H1 (cell line): ENCODE measurements at regions not wholly inside any gene's neighbourhood (a gene's known extent, or its start where the extent isn't known, plus 50 kb on each side); places are given as distances from the start of the nearest gene placed in this dataset.

Experiments used
- CTCF ChIA-PET: fragments of 300-600 bp; sonication (Branson Sonifier 250); formaldehyde crosslinking; loops from one replicate; lab custom pipeline; 2021; ENCODE audit not compliant: partially characterized antibody; lab: Charles Lee
- POLR2A ChIA-PET: fragments of 300-600 bp; sonication (Branson Sonifier 250); formaldehyde crosslinking; loops from one replicate; lab custom pipeline; 2021; ENCODE audit warnings: inconsistent platforms; ENCODE audit not compliant: partially characterized antibody; lab: Charles Lee
- DNase-seq, 2 experiments: peaks; one replicate each; pipeline versions ENCODE4 v3.0.0 to v3.0.0-alpha.2; 2010 to 2022; ENCODE audit warnings: low spot score in 2 of 2, low read depth in 1 of 2, mixed read lengths in 1 of 2
- FAIRE-seq: peaks from 2 replicates; lab custom pipeline; 2011; peaks lifted over from hg19 to GRCh38; lab: Jason Lieb, UNC
- H2AFZ ChIP-seq: 2 replicates; pipeline ENCODE4 v1.8.1; 2012; ENCODE audit warnings: low read length, inconsistent platforms
- H2AK5ac ChIP-seq: 2 replicates; pipeline ENCODE4 v1.6.1; 2013; ENCODE audit warnings: low read depth, low read length
- H2BK120ac ChIP-seq: replicated peaks from 2 replicates; pipeline ENCODE3; 2013; ENCODE audit warnings: low read depth, low read length, inconsistent platforms
- H2BK12ac ChIP-seq: 2 replicates; pipeline ENCODE4 v1.6.1; 2013; ENCODE audit warnings: low read depth, low read length
- H2BK15ac ChIP-seq: 2 replicates; pipeline ENCODE4 v1.6.1; 2013; ENCODE audit warnings: low read length
- H2BK20ac ChIP-seq: 2 replicates; pipeline ENCODE4 v1.6.1; 2013; ENCODE audit warnings: low read length
- H2BK5ac ChIP-seq: 2 replicates; pipeline ENCODE4 v1.6.1; 2013; ENCODE audit warnings: low read depth, low read length
- H3K14ac ChIP-seq: 2 replicates; pipeline ENCODE4 v1.6.1; 2013; ENCODE audit warnings: inconsistent platforms; ENCODE audit not compliant: insufficient read length
- H3K18ac ChIP-seq: 2 replicates; pipeline ENCODE4 v1.6.1; 2013; ENCODE audit warnings: low read length; ENCODE audit errors: extremely low read depth
- H3K23ac ChIP-seq: 2 replicates; pipeline ENCODE4 v1.6.1; 2013; ENCODE audit warnings: inconsistent platforms; ENCODE audit not compliant: insufficient read length
- H3K23me2 ChIP-seq: 2 replicates; pipeline ENCODE4 v1.6.1; 2013; ENCODE audit warnings: low read depth, low read length
- H3K27ac ChIP-seq: 2 replicates; pipeline ENCODE4 v1.6.1; 2011; ENCODE audit warnings: low read depth, low read length, inconsistent platforms
- H3K27me3 ChIP-seq, 4 experiments: replicated peaks in 1 of 4; 1 replicate in 1 of 4; 2 replicates in 3 of 4; pipeline versions ENCODE4 v1.6.1 to v1.8.1; 2011 to 2013; ENCODE audit warnings: low read length in 3 of 4, mild to moderate bottlenecking in 3 of 4, inconsistent platforms in 2 of 4, mixed read lengths in 2 of 4, moderate library complexity in 1 of 4; ENCODE audit not compliant: control insufficient read depth in 3 of 4, insufficient read depth in 3 of 4; ENCODE audit errors: extremely low read depth in 1 of 4
- H3K36me3 ChIP-seq, 4 experiments: 2 replicates each; pipeline versions ENCODE4 v1.6.1 to v1.8.1; 2011 to 2013; ENCODE audit warnings: mild to moderate bottlenecking in 4 of 4, low read length in 3 of 4, moderate library complexity in 2 of 4, control low read depth in 1 of 4, inconsistent platforms in 1 of 4; ENCODE audit not compliant: insufficient read depth in 4 of 4, control insufficient read depth in 2 of 4
- H3K4ac ChIP-seq: replicated peaks from 2 replicates; pipeline ENCODE3; 2013; ENCODE audit warnings: low read length, low read depth, mixed read lengths, inconsistent platforms; ENCODE audit not compliant: insufficient read length
- H3K4me1 ChIP-seq, 4 experiments: replicated peaks in 1 of 4; 1 replicate in 1 of 4; 2 replicates in 3 of 4; pipeline versions ENCODE4 v1.6.1 to v1.8.1; 2011 to 2013; ENCODE audit warnings: low read length in 3 of 4, inconsistent platforms in 2 of 4, mixed read lengths in 1 of 4; ENCODE audit not compliant: insufficient read depth in 4 of 4, control insufficient read depth in 3 of 4
- H3K4me2 ChIP-seq, 2 experiments: 2 replicates each; pipeline versions ENCODE4 v1.6.1 to v1.8.1; 2011 to 2013; ENCODE audit warnings: low read depth in 2 of 2, low read length in 2 of 2, control low read depth in 1 of 2, inconsistent platforms in 1 of 2, mild to moderate bottlenecking in 1 of 2; ENCODE audit not compliant: insufficient read depth in 1 of 2
- H3K4me3 ChIP-seq, 4 experiments: fragments of 200-600, 300-600 bp in 1 of 4; sonication (generic), shearing (Covaris generic), sonication (Bioruptor Twin) in 1 of 4; 2 replicates each; pipeline versions ENCODE4 v1.5.1 to v1.8.1; 2011 to 2016; ENCODE audit warnings: low read length in 4 of 4, low read depth in 3 of 4, control low read depth in 2 of 4, inconsistent platforms in 2 of 4, mild to moderate bottlenecking in 2 of 4, mixed read lengths in 1 of 4, moderate library complexity in 1 of 4; ENCODE audit not compliant: insufficient read depth in 2 of 4; ENCODE audit errors: extremely low read depth in 1 of 4
- H3K56ac ChIP-seq: replicated peaks from 2 replicates; pipeline ENCODE3; 2013; ENCODE audit warnings: low read depth, mild to moderate bottlenecking, mixed read lengths, low read length, inconsistent platforms; ENCODE audit not compliant: insufficient read length
- H3K79me1 ChIP-seq: 2 replicates; pipeline ENCODE4 v1.6.1; 2013; ENCODE audit warnings: low read depth, low read length, control low read depth
- H3K79me2 ChIP-seq, 2 experiments: 2 replicates each; pipeline versions ENCODE4 v1.6.1 to v1.8.1; 2012 to 2013; ENCODE audit warnings: low read length in 2 of 2, mild to moderate bottlenecking in 2 of 2, inconsistent platforms in 1 of 2; ENCODE audit not compliant: insufficient read depth in 2 of 2, control insufficient read depth in 1 of 2
- H3K9ac ChIP-seq, 4 experiments: replicated peaks in 1 of 4; 1 replicate in 1 of 4; 2 replicates in 3 of 4; pipeline versions ENCODE4 v1.6.1 to v1.8.1; 2011 to 2013; ENCODE audit warnings: low read depth in 3 of 4, low read length in 3 of 4, control low read depth in 2 of 4, mild to moderate bottlenecking in 2 of 4, moderate library complexity in 2 of 4, inconsistent platforms in 1 of 4; ENCODE audit errors: extremely low read depth in 1 of 4
- H3K9me3 ChIP-seq, 2 experiments: 2 replicates each; pipeline versions ENCODE4 v1.6.1 to v1.8.1; 2012 to 2013; ENCODE audit warnings: mild to moderate bottlenecking in 2 of 2, moderate library complexity in 2 of 2, control low read depth in 1 of 2, inconsistent platforms in 1 of 2, low read depth in 1 of 2, low read length in 1 of 2, mixed read lengths in 1 of 2; ENCODE audit not compliant: insufficient read depth in 2 of 2
- H4K20me1 ChIP-seq, 2 experiments: replicated peaks in 1 of 2; 2 replicates each; pipeline versions ENCODE3 to v1.8.1; 2011 to 2013; ENCODE audit warnings: inconsistent platforms in 2 of 2, low read length in 2 of 2, mild to moderate bottlenecking in 1 of 2; ENCODE audit not compliant: insufficient read depth in 2 of 2, control insufficient read depth in 1 of 2
- H4K5ac ChIP-seq: 2 replicates; pipeline ENCODE4 v1.6.1; 2013; ENCODE audit warnings: low read length, low read depth, mixed read lengths, inconsistent platforms; ENCODE audit not compliant: insufficient read length
- H4K8ac ChIP-seq: 2 replicates; pipeline ENCODE4 v1.8.0; 2013; ENCODE audit warnings: mild to moderate bottlenecking, moderate library complexity, low read length, inconsistent platforms; ENCODE audit not compliant: insufficient read depth; ENCODE audit errors: extremely low read depth
- H4K91ac ChIP-seq: replicated peaks from 2 replicates; pipeline ENCODE3; 2013; ENCODE audit warnings: low read length, mixed read lengths, inconsistent platforms; ENCODE audit not compliant: insufficient read length
- BCL11A ChIP-seq, 2 experiments: IDR thresholded peaks; one replicate each; pipeline ENCODE4 v1.6.1; 2011; ENCODE audit warnings: low read depth in 2 of 2, low read length in 2 of 2, mild to moderate bottlenecking in 2 of 2
- CBX5 ChIP-seq: fragments of 300-800, 300-1000 bp; sonication (generic); IDR thresholded peaks from 2 replicates; pipeline ENCODE4 v1.7.1; 2016; ENCODE audit warnings: antibody characterized with exemption, low read length, low read depth
- EGR1 ChIP-seq: IDR thresholded peaks from 2 replicates; pipeline ENCODE4 v1.6.1; 2011; ENCODE audit warnings: low read depth, low read length, borderline replicate concordance
- GTF2F1 ChIP-seq: IDR thresholded peaks from 2 replicates; pipeline ENCODE4 v1.6.1; 2012; ENCODE audit warnings: low read depth, low read length, improper control_type of control experiment, borderline replicate concordance
- RFX5 ChIP-seq: IDR thresholded peaks from 2 replicates; pipeline ENCODE4 v1.6.1; 2011; ENCODE audit warnings: low read depth, low read length, improper control_type of control experiment, borderline replicate concordance
- SP1 ChIP-seq: IDR thresholded peaks from 2 replicates; pipeline ENCODE4 v1.6.1; 2011; ENCODE audit warnings: low read depth, low read length
- SUZ12 ChIP-seq: fragments of 200-600 bp; sonication (generic); IDR thresholded peaks from 2 replicates; pipeline ENCODE4 v1.6.1; 2012; ENCODE audit warnings: mild to moderate bottlenecking, inconsistent platforms, low read length, moderate library complexity, mixed read lengths
- WGBS, 2 experiments: shearing (Covaris generic) in 1 of 2; methylation state at CpG; one replicate each; pipeline versions ENCODE4 v1.1.6 to v1.1.7; 2013 to 2015; ENCODE audit warnings: low lambda C conversion rate in 2 of 2, mixed read lengths in 2 of 2, inconsistent platforms in 1 of 2, low coverage in 1 of 2, missing lambda C conversion rate in 1 of 2; ENCODE audit not compliant: insufficient replicate concordance in 2 of 2, insufficient coverage in 1 of 2, insufficient read length in 1 of 2; ENCODE audit errors: extremely low coverage in 1 of 2, missing lambda C conversion rate in 1 of 2; 5-methylcytosine and 5-hydroxymethylcytosine counted together

DNA sequence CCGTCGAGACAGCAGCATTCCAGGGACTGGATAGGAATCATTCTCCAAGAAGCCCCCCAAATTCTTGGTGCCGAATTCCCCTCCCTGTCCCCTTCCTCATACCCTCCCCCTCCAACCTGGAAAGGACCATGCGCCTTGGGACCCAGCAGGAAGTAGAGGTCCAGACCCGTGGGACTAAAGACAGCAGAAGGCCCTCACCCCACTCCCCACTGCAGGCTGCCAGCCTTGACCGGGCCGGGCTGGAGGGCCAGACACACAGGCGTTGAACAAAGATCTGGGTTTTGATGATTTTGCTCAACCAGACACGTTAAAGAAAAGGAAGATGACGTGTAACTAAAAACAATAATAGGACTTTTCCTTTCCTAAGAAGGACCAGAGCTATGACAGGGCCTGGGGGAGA is 286.5 kb downstream of the NPHP4 start:
- H2BK5ac ChIP-seq: no peak overlapping the region
- no peak overlapping the region for H3K4me2 ChIP-seq
- no peaks in the 10 kb centered on the region; a peak in 1 of 7 replicates for H3K27me3 ChIP-seq
- peaks cover 3% of the 10 kb centered on the region; the same call in 1 of the 2 replicates for H3K23me2 ChIP-seq
- H2AK5ac ChIP-seq: no peak overlapping the region
- no peak overlapping the region for H3K4me3 ChIP-seq
- H2BK120ac ChIP-seq: no peak overlapping the region
- no peak overlapping the region for H3K27ac ChIP-seq
- H3K18ac ChIP-seq: no peak overlapping the region
- no peak overlapping the region for H2BK20ac ChIP-seq
- no peaks in the 10 kb centered on the region for H3K79me2 ChIP-seq
- H3K36me3 ChIP-seq: no peaks in the 10 kb centered on the region
- H4K5ac ChIP-seq: no peak overlapping the region
- no peak overlapping the region for H4K8ac ChIP-seq
- no peak overlapping the region for H3K4ac ChIP-seq
- POLR2A ChIA-PET: no interaction called here
- H3K14ac ChIP-seq: no peak overlapping the region
- no peak overlapping the region for H4K91ac ChIP-seq
- no peaks in the 10 kb centered on the region for H4K20me1 ChIP-seq
- H3K9me3 ChIP-seq: no peaks in the 10 kb centered on the region
- H3K4me1 ChIP-seq: peaks cover 0 to 5% (median 3%) of the 10 kb centered on the region in 4 experiments; a peak in 5 of 7 replicates
- H2BK15ac ChIP-seq: no peak overlapping the region
- FAIRE-seq (no peak), DNase-seq (no peak)
- no peaks in the 10 kb centered on the region for H3K79me1 ChIP-seq
- H3K56ac ChIP-seq: no peak overlapping the region
- 89% methylated on average over 10 of the region's 10 CpGs; no CpG with 5 or more reads in 1 of the 2 experiments for WGBS, 2 experiments
- H2AFZ ChIP-seq: no peak overlapping the region
- no peak overlapping the region for H3K23ac ChIP-seq
- CTCF ChIA-PET: interaction anchor here (1.7 kb wide), 1 partner anchor 196 kb away, joined by 5 read pairs; no protein-coding TSS in a partner anchor
- no peak for TF ChIP-seq SUZ12
- no peak for TF ChIP-seq SP1
- TF ChIP-seq CBX5: no peak
- TF ChIP-seq EGR1: no peak
- TF ChIP-seq GTF2F1: no peak
- no peak for TF ChIP-seq RFX5
- no peak for TF ChIP-seq BCL11A (IDR thresholded peaks at IDR 0.05; ENCODE audit: low read depth in 2 of 2, low read length in 2 of 2)
- no peak overlapping the region for H3K9ac ChIP-seq
- no peak overlapping the region for H2BK12ac ChIP-seq
